Endothelial cell of umbilical vein (primary cell): ENCODE measurements at regions not wholly inside any gene's neighbourhood (a gene's known extent, or its start where the extent isn't known, plus 50 kb on each side); places are given as distances from the start of the nearest gene placed in this dataset.

Source experiments
- BruUV-seq: library from RNA; stranded (reverse); fragments of 400-500 nt; replicated peaks from 2 replicates; lab custom pipeline; 2021; lab: Mats Ljungman, UMichigan
- CTCF ChIA-PET: fragments of 300-600, 350-600 bp; sonication (Branson Sonifier 250); formaldehyde crosslinking; loops from one replicate; lab custom pipeline; 2021; ENCODE audit warnings: antibody characterized with exemption, inconsistent platforms; lab: Charles Lee
- POLR2A ChIA-PET: fragments of 300-600, 350-600 bp; sonication (Branson Sonifier 250); formaldehyde crosslinking; loops from one replicate; lab custom pipeline; 2021; ENCODE audit warnings: antibody characterized with exemption, inconsistent platforms; lab: Charles Lee
- DNase-seq: peaks from one replicate; pipeline ENCODE4 v3.0.0-alpha.2; 2011; ENCODE audit warnings: low read depth, low spot score
- FAIRE-seq: peaks from 2 replicates; lab custom pipeline; 2011; peaks lifted over from hg19 to GRCh38; lab: Jason Lieb, UNC
- H2AFZ ChIP-seq: 2 replicates; pipeline ENCODE4 v1.6.0; 2012; ENCODE audit warnings: low read depth, low read length, control low read depth, inconsistent platforms
- H3K27ac ChIP-seq: 2 replicates; pipeline ENCODE4 v1.5.1; 2011; ENCODE audit warnings: low read depth, mild to moderate bottlenecking, control low read depth, low read length, moderate library complexity; ENCODE audit not compliant: insufficient read depth
- H3K27me3 ChIP-seq, 2 experiments: 2 replicates each; pipeline versions ENCODE4 v1.6.0 to v1.6.1; 2011; ENCODE audit warnings: low read length in 2 of 2, mixed read lengths in 1 of 2; ENCODE audit not compliant: control insufficient read depth in 2 of 2, insufficient read depth in 2 of 2
- H3K36me3 ChIP-seq, 2 experiments: 2 replicates in 1 of 2; 3 replicates in 1 of 2; pipeline ENCODE4 v1.5.1; 2011; ENCODE audit warnings: low read length in 2 of 2, mild to moderate bottlenecking in 1 of 2, moderate library complexity in 1 of 2; ENCODE audit not compliant: control insufficient read depth in 2 of 2, insufficient read depth in 2 of 2; ENCODE audit errors: extremely low read depth in 1 of 2
- H3K4me1 ChIP-seq: 3 replicates; pipeline ENCODE4 v1.5.1; 2011; ENCODE audit warnings: mild to moderate bottlenecking, low read length; ENCODE audit not compliant: control insufficient read depth, insufficient read depth; ENCODE audit errors: extremely low read depth
- H3K4me2 ChIP-seq: 2 replicates; pipeline ENCODE4 v1.6.1; 2011; ENCODE audit warnings: low read length, control low read depth, mixed read lengths; ENCODE audit not compliant: insufficient read depth
- H3K4me3 ChIP-seq, 3 experiments: fragments of 200-600 bp in 1 of 3; sonication (generic), shearing (Covaris generic) in 1 of 3; replicated peaks in 1 of 3; 2 replicates each; pipeline ENCODE4 v1.5.1; 2011 to 2016; ENCODE audit warnings: control low read depth in 3 of 3, low read length in 3 of 3, mild to moderate bottlenecking in 2 of 3, inconsistent platforms in 1 of 3, low read depth in 1 of 3, moderate library complexity in 1 of 3; ENCODE audit not compliant: insufficient read depth in 1 of 3
- H3K79me2 ChIP-seq: 2 replicates; pipeline ENCODE4 v1.6.0; 2012; ENCODE audit warnings: low read length, inconsistent platforms; ENCODE audit not compliant: control insufficient read depth, insufficient read depth
- H3K9ac ChIP-seq: replicated peaks from 2 replicates; pipeline ENCODE3; 2011; ENCODE audit warnings: low read length, control low read depth; ENCODE audit not compliant: insufficient read depth; ENCODE audit errors: extremely low read depth
- H3K9me1 ChIP-seq: replicated peaks from 3 replicates; pipeline ENCODE4 v1.6.0; 2011; ENCODE audit warnings: mild to moderate bottlenecking, low read length; ENCODE audit not compliant: control insufficient read depth, insufficient read depth; ENCODE audit errors: extremely low read depth
- H3K9me3 ChIP-seq: replicated peaks from 2 replicates; pipeline ENCODE4 v1.5.1; 2012; ENCODE audit warnings: low read length, inconsistent platforms; ENCODE audit not compliant: control insufficient read depth, insufficient read depth
- H4K20me1 ChIP-seq: replicated peaks from 2 replicates; pipeline ENCODE3; 2011; ENCODE audit warnings: mild to moderate bottlenecking, low read length; ENCODE audit not compliant: control insufficient read depth, insufficient read depth; ENCODE audit errors: extremely low read depth
- CTCF ChIP-seq, 2 donors: IDR thresholded peaks; 1 replicate in 1 of 2; 2 replicates in 1 of 2; pipeline ENCODE4 v1.5.1; 2011; ENCODE audit warnings: low read length in 2 of 2, mild to moderate bottlenecking in 2 of 2, moderate library complexity in 2 of 2, control low read depth in 1 of 2, inconsistent platforms in 1 of 2, low read depth in 1 of 2; ENCODE audit not compliant: insufficient read depth in 1 of 2; ENCODE audit errors: extremely low read depth in 1 of 2
- EZH2 ChIP-seq: IDR thresholded peaks from 2 replicates; pipeline ENCODE4 v1.6.1; 2012; ENCODE audit warnings: borderline replicate concordance, low read depth, mild to moderate bottlenecking, moderate library complexity, low read length, inconsistent platforms; ENCODE audit not compliant: severe bottlenecking
- FOS ChIP-seq: IDR thresholded peaks from 2 replicates; pipeline ENCODE4 v1.6.1; 2011; ENCODE audit warnings: mild to moderate bottlenecking, low read length, moderate library complexity, borderline replicate concordance; ENCODE audit not compliant: insufficient read depth
- GATA2 ChIP-seq: IDR thresholded peaks from 2 replicates; pipeline ENCODE4 v1.7.0; 2011; ENCODE audit warnings: low read depth, mild to moderate bottlenecking, moderate library complexity, mixed read lengths, low read length; ENCODE audit not compliant: insufficient read length, insufficient read depth
- JUN ChIP-seq: IDR thresholded peaks from 2 replicates; pipeline ENCODE4 v1.6.1; 2011; ENCODE audit warnings: borderline replicate concordance, low read depth; ENCODE audit not compliant: insufficient read length, insufficient read depth
- MAX ChIP-seq: IDR thresholded peaks from 2 replicates; pipeline ENCODE4 v1.6.1; 2011; ENCODE audit not compliant: insufficient read depth, insufficient read length
- MYC ChIP-seq: IDR thresholded peaks from one replicate; pipeline ENCODE4 v1.6.1; 2011; ENCODE audit warnings: mild to moderate bottlenecking, low read depth, low read length
- POLR2A ChIP-seq: IDR thresholded peaks from 2 replicates; pipeline ENCODE4 v1.6.1; 2012; ENCODE audit warnings: low read depth, mild to moderate bottlenecking, control low read depth, low read length
- POLR2AphosphoS5 ChIP-seq: IDR thresholded peaks from 2 replicates; pipeline ENCODE4 v1.6.1; 2012; ENCODE audit warnings: low read depth, mild to moderate bottlenecking, control low read depth, low read length, moderate library complexity; ENCODE audit not compliant: insufficient read depth
- dilution Hi-C: fragments of 300-500 bp; cut with MboI; formaldehyde crosslinking; loops from one replicate; pipeline ENCODE4 v1.15.0; 2019; ENCODE audit warnings: low sequenced_read_pairs; ENCODE audit not compliant: extremely low pct_ligation_motif_present
- intact Hi-C: fragments of 100-400 bp; cut with micrococcal nuclease; formaldehyde crosslinking; loops from one replicate; pipeline ENCODE4 v1.10.0; 2022

GRCh38 chr2:6523476-6523875, 342.2 kb downstream of the CMPK2 start:
- Histone ChIP-seq H2AFZ (no peak overlapping the region), H3K27ac (no peak overlapping the region), H3K79me2 (no peaks in the 10 kb centered on the region), H3K4me2 (no peak overlapping the region), H3K36me3 (no peaks in the 10 kb centered on the region), H3K9me3 (peaks cover 9% of the 10 kb centered on the region), H3K4me3 (no peak overlapping the region), H3K4me1 (no peaks in the 10 kb centered on the region), H3K27me3 (no peaks in the 10 kb centered on the region), H3K9ac (no peak overlapping the region), H3K9me1 (no peaks in the 10 kb centered on the region), H4K20me1 (no peaks in the 10 kb centered on the region)
- no peak for TF ChIP-seq FOS
- no peak for TF ChIP-seq MAX
- TF ChIP-seq CTCF (IDR thresholded peaks at IDR 0.05; ENCODE audit: extremely low read depth in 1 of 2, insufficient read depth in 1 of 2, low read depth in 1 of 2, low read length in 2 of 2), result no peak
- TF ChIP-seq GATA2, result no peak
- TF ChIP-seq MYC, result no peak
- TF ChIP-seq POLR2A, result no peak
- no peak for TF ChIP-seq POLR2AphosphoS5
- no peak for TF ChIP-seq EZH2
- no peak for TF ChIP-seq JUN
- no TSS peak for BruUV-seq
- FAIRE-seq (no peak), DNase-seq (no peak)
- dilution Hi-C loops (no loop called here), intact Hi-C loops (no loop called here)
- POLR2A ChIA-PET, result no interaction called here
- CTCF ChIA-PET, result no interaction called here
